IMR-90 (cell line): ENCODE measurements at regions not wholly inside any gene's neighbourhood (a gene's known extent, or its start where the extent isn't known, plus 50 kb on each side); places are given as distances from the start of the nearest gene placed in this dataset.

Source experiments
- CTCF ChIP-seq: conservative IDR thresholded peaks from 2 replicates; pipeline ENCODE4 v1.5.1; 2012; ENCODE audit warnings: mild to moderate bottlenecking, low read depth, low read length, improper control_type of control experiment
- MAFK ChIP-seq: IDR thresholded peaks from 2 replicates; pipeline ENCODE4 v1.6.1; 2012; ENCODE audit warnings: low read depth, low read length, improper control_type of control experiment
- MXI1 ChIP-seq: IDR thresholded peaks from 2 replicates; pipeline ENCODE4 v1.6.1; 2012; ENCODE audit warnings: low read depth, mild to moderate bottlenecking, low read length, moderate library complexity, borderline replicate concordance
- POLR2A ChIP-seq: IDR thresholded peaks from 2 replicates; pipeline ENCODE4 v1.6.1; 2012; ENCODE audit warnings: mild to moderate bottlenecking, low read depth, low read length
- RAD21 ChIP-seq: IDR thresholded peaks from 2 replicates; pipeline ENCODE4 v1.6.1; 2012; ENCODE audit warnings: low read length, improper control_type of control experiment
- RCOR1 ChIP-seq: IDR thresholded peaks from 2 replicates; pipeline ENCODE4 v1.6.1; 2012; ENCODE audit warnings: mild to moderate bottlenecking, low read length, improper control_type of control experiment; ENCODE audit not compliant: insufficient replicate concordance
- RFX5 ChIP-seq: IDR thresholded peaks from 2 replicates; pipeline ENCODE4 v1.8.0; 2012; ENCODE audit warnings: low read depth, mild to moderate bottlenecking, low read length, moderate library complexity

DNA sequence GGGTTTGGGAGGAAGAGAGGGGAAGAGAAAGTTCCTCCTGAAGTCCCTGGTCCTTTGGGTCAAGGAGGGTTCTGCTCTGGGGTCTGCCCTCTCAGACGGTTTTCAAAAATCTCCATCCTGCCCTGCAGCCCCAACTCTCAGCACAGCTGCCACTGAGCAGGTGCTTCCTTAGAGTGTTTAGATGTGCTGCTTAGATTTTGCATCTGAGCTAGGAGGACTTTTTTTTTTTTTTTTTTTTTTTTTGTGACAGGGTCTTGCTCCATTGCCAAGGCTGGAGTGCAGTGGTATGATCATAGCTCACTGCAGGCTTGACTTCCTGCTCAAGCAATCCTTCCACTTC is 324.9 kb upstream of the POU3F1 start:
- TF ChIP-seq MXI1 (no peak), POLR2A (no peak), RAD21 (no peak), RFX5 (no peak), CTCF (no peak), MAFK (no peak), RCOR1 (no peak)
